ENCODE measurements at regions not wholly inside any gene's neighbourhood (a gene's known extent, or its start where the extent isn't known, plus 50 kb on each side); places are given as distances from the start of the nearest gene placed in this dataset.

- TF ChIP-seq SMC3 (conservative IDR thresholded peaks at IDR 0.05; ENCODE audit: poor library complexity) (no peak), CTCF (IDR thresholded peaks at IDR 0.05; ENCODE audit: poor library complexity, severe bottlenecking) (no peak), EP300 (conservative IDR thresholded peaks at IDR 0.05; ENCODE audit: poor library complexity, severe bottlenecking) (no peak), RAD21 (conservative IDR thresholded peaks at IDR 0.05) (no peak), EZH2 (IDR thresholded peaks at IDR 0.05; ENCODE audit: borderline replicate concordance, insufficient read depth, low read length, poor library complexity, severe bottlenecking) (no peak), POLR2AphosphoS5 (IDR thresholded peaks at IDR 0.05) (no peak), REST (IDR thresholded peaks at IDR 0.05; ENCODE audit: borderline replicate concordance) (no peak), TAF1 (IDR thresholded peaks at IDR 0.05; ENCODE audit: low read depth) (no peak), MXI1 (conservative IDR thresholded peaks at IDR 0.05; ENCODE audit: poor library complexity, severe bottlenecking) (no peak)
These were observed 50.6 kb upstream of the DUSP5 start for GRCh38 chr10:110446954-110447608.

All from neural cell (in vitro differentiated cells).